ENCODE measurements at regions not wholly inside any gene's neighbourhood (a gene's known extent, or its start where the extent isn't known, plus 50 kb on each side); places are given as distances from the start of the nearest gene placed in this dataset.

DNA sequence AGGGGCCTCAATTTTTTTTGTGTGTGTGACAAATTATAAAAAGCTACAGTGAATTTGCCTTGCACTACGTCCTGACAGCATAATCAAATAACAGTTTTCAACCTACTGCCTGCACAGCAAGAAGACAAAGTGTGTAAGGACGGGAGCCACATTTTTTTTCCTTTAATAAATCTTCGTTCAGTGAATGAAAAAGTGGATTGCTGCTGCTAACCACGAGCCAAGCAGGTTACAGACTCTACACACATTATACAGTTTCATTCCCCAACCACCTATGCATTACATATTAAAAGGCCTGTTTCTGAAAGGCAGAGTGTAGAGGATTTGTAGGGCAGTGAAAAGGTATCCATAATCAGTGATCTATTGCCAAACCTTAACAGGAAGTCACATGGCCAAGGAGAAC, 570.0 kb upstream of the BTBD3 start:
- no peak for ATAC-seq (ENCODE audit: low read depth)
- no peak overlapping the region for H3K18ac ChIP-seq (ENCODE audit: low read depth, low read length)

More for the DNA sequence above, 570.0 kb upstream of the BTBD3 start:
- no peak overlapping the region for H3K4ac ChIP-seq (ENCODE audit: low read depth, low read length)
- in situ Hi-C loops (cut with MboI; ENCODE audit: low sequenced_read_pairs), result no loop called here
- dilution Hi-C loops (cut with HindIII; ENCODE audit: low sequenced_read_pairs, unreplicated experiment), result no loop called here
- no peak overlapping the region for H4K5ac ChIP-seq (ENCODE audit: low read depth, low read length)
- no peaks in the 10 kb centered on the region for H3K79me1 ChIP-seq (ENCODE audit: low read depth in 1 of 2, low read length in 2 of 2)
- H3K4me2 ChIP-seq (ENCODE audit: low read depth, low read length), result no peak overlapping the region
- no peaks in the 10 kb centered on the region for H4K20me1 ChIP-seq (ENCODE audit: insufficient read depth, low read length)
- no peak overlapping the region for H2AFZ ChIP-seq (replicated peaks; ENCODE audit: low read length, poor library complexity)
- intact Hi-C loops (cut with micrococcal nuclease), result no loop called here
- H3K27me3 ChIP-seq (ENCODE audit: control insufficient read depth, insufficient read depth, low read length), result no peaks in the 10 kb centered on the region
- no peak overlapping the region for H2BK5ac ChIP-seq (ENCODE audit: low read depth, low read length, poor library complexity, severe bottlenecking)
- TF ChIP-seq RAD21 (IDR thresholded peaks at IDR 0.05; ENCODE audit: low read length) (no peak), SMC3 (IDR thresholded peaks at IDR 0.05; ENCODE audit: low read depth, low read length) (no peak), CHD1 (IDR thresholded peaks at IDR 0.05; ENCODE audit: low read depth, low read length) (no peak), POLR2A (IDR thresholded peaks at IDR 0.05; ENCODE audit: low read depth, low read length) (no peak), BHLHE40 (IDR thresholded peaks at IDR 0.05; ENCODE audit: low read depth, low read length) (no peak), MAZ (IDR thresholded peaks at IDR 0.05; ENCODE audit: borderline replicate concordance, low read depth, low read length) (no peak), MAFK (IDR thresholded peaks at IDR 0.05; ENCODE audit: low read depth, low read length) (no peak), RFX5 (IDR thresholded peaks at IDR 0.05; ENCODE audit: low read depth, low read length) (no peak), NFE2L2 (IDR thresholded peaks at IDR 0.05; ENCODE audit: low read depth, low read length) (no peak), CEBPB (IDR thresholded peaks at IDR 0.05; ENCODE audit: low read depth, low read length) (no peak)
- TF ChIP-seq, protein P1, sequence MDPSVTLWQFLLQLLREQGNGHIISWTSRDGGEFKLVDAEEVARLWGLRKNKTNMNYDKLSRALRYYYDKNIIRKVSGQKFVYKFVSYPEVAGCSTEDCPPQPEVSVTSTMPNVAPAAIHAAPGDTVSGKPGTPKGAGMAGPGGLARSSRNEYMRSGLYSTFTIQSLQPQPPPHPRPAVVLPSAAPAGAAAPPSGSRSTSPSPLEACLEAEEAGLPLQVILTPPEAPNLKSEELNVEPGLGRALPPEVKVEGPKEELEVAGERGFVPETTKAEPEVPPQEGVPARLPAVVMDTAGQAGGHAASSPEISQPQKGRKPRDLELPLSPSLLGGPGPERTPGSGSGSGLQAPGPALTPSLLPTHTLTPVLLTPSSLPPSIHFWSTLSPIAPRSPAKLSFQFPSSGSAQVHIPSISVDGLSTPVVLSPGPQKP (IDR thresholded peaks at IDR 0.05; ENCODE audit: borderline replicate concordance, low read depth, low read length), result no peak
- TF ChIP-seq, protein P2, sequence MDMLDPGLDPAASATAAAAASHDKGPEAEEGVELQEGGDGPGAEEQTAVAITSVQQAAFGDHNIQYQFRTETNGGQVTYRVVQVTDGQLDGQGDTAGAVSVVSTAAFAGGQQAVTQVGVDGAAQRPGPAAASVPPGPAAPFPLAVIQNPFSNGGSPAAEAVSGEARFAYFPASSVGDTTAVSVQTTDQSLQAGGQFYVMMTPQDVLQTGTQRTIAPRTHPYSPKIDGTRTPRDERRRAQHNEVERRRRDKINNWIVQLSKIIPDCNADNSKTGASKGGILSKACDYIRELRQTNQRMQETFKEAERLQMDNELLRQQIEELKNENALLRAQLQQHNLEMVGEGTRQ (IDR thresholded peaks at IDR 0.05; ENCODE audit: low read depth, low read length), result no peak
- TF ChIP-seq, protein P3, sequence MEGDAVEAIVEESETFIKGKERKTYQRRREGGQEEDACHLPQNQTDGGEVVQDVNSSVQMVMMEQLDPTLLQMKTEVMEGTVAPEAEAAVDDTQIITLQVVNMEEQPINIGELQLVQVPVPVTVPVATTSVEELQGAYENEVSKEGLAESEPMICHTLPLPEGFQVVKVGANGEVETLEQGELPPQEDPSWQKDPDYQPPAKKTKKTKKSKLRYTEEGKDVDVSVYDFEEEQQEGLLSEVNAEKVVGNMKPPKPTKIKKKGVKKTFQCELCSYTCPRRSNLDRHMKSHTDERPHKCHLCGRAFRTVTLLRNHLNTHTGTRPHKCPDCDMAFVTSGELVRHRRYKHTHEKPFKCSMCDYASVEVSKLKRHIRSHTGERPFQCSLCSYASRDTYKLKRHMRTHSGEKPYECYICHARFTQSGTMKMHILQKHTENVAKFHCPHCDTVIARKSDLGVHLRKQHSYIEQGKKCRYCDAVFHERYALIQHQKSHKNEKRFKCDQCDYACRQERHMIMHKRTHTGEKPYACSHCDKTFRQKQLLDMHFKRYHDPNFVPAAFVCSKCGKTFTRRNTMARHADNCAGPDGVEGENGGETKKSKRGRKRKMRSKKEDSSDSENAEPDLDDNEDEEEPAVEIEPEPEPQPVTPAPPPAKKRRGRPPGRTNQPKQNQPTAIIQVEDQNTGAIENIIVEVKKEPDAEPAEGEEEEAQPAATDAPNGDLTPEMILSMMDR (conservative IDR thresholded peaks at IDR 0.05; ENCODE audit: low read depth, low read length), result no peak
- no peak overlapping the region for H3K27ac ChIP-seq (ENCODE audit: insufficient read depth, low read length)
- peaks cover 6% of the 10 kb centered on the region for H3K4me1 ChIP-seq (ENCODE audit: control insufficient read depth, insufficient read depth, low read length)
- no peak overlapping the region for H3K23ac ChIP-seq (ENCODE audit: low read depth, low read length)
- peaks cover 2% of the 10 kb centered on the region; the same call in 1 of the 2 replicates for H3K9me3 ChIP-seq (ENCODE audit: control insufficient read depth, insufficient read depth, low read length)
- ChIA-PET POLR2A (ENCODE audit: unreplicated experiment) (no interaction called here), CTCF (interaction anchor here (1.1 kb wide), 1 partner anchor 35 kb away, joined by 3 read pairs; no protein-coding TSS in a partner anchor)
- BruUV-seq (replicated peaks), result no TSS peak
- H2AK9ac ChIP-seq (replicated peaks; ENCODE audit: low read depth, low read length, poor library complexity), result no peak overlapping the region
- H2AK5ac ChIP-seq (ENCODE audit: low read depth, low read length), result no peak overlapping the region
- H4K91ac ChIP-seq (ENCODE audit: insufficient read depth, low read depth, low read length), result no peak overlapping the region
- no peaks in the 10 kb centered on the region for H3K36me3 ChIP-seq (ENCODE audit: control insufficient read depth, insufficient read depth, low read length)
- no peak overlapping the region for H3K9ac ChIP-seq (ENCODE audit: low read depth, low read length)
- no CpG with 5 or more reads among the region's 4 CpGs for WGBS, 2 experiments (ENCODE audit: extremely low coverage in 2 of 2, insufficient read length in 1 of 2)
- no peak overlapping the region for H2BK15ac ChIP-seq (ENCODE audit: low read depth, low read length)
- no peak overlapping the region for H3K4me3 ChIP-seq (ENCODE audit: insufficient read depth, low read depth, low read length)
- H3K56ac ChIP-seq (ENCODE audit: extremely low read depth, insufficient read depth, low read length), result no peak overlapping the region
- H3K14ac ChIP-seq (replicated peaks; ENCODE audit: low read depth, low read length), result no peak overlapping the region
- no peak overlapping the region for H2BK120ac ChIP-seq (ENCODE audit: low read depth, low read length)
- no peak for DNase-seq
- H2BK20ac ChIP-seq (ENCODE audit: low read depth, low read length), result no peak overlapping the region
- H4K8ac ChIP-seq (ENCODE audit: low read depth in 2 of 2, low read length in 2 of 2), result no peak overlapping the region
- no peaks in the 10 kb centered on the region for H3K9me1 ChIP-seq (ENCODE audit: insufficient read depth, low read length)
